IMR-90 (cell line): ENCODE measurements at regions not wholly inside any gene's neighbourhood (a gene's known extent, or its start where the extent isn't known, plus 50 kb on each side); places are given as distances from the start of the nearest gene placed in this dataset.

ENCODE experiments used
- ATAC-seq: fragments of 200-7000 bp; cut with Tn5 transposase; 2 replicates; pipeline ENCODE4 v1.9.1; 2020; ENCODE audit warnings: low read depth, mild to moderate bottlenecking, moderate library complexity
- BruUV-seq: library from RNA; stranded (reverse); fragments of 400-500 nt; replicated peaks from 2 replicates; lab custom pipeline; 2021; lab: Mats Ljungman, UMichigan
- CTCF ChIA-PET: fragments of 300-600 bp; formaldehyde crosslinking; extraction: SDS; loops from one replicate; lab custom pipeline; 2021; ENCODE audit warnings: antibody characterized with exemption; lab: Yijun Ruan, JAX
- POLR2A ChIA-PET: fragments of 300-600 bp; sonication (Branson Sonifier 250); formaldehyde crosslinking; loops from one replicate; lab custom pipeline; 2022; ENCODE audit warnings: antibody characterized with exemption; ENCODE audit not compliant: unreplicated experiment; lab: Charles Lee
- DNase-seq: peaks from one replicate; pipeline ENCODE4 v3.0.0; 2013
- H2AFZ ChIP-seq: replicated peaks from 2 replicates; pipeline ENCODE3; 2013; ENCODE audit warnings: low read length, mild to moderate bottlenecking; ENCODE audit not compliant: poor library complexity
- H2AK5ac ChIP-seq: 2 replicates; pipeline ENCODE4 v1.6.1; 2013; ENCODE audit warnings: low read depth, low read length, inconsistent platforms
- H2AK9ac ChIP-seq: replicated peaks from 2 replicates; pipeline ENCODE3; 2013; ENCODE audit warnings: mild to moderate bottlenecking, low read depth, low read length, moderate library complexity; ENCODE audit not compliant: poor library complexity
- H2BK120ac ChIP-seq: 2 replicates; pipeline ENCODE4 v1.6.1; 2013; ENCODE audit warnings: low read depth, low read length, inconsistent platforms
- H2BK15ac ChIP-seq: 3 replicates; pipeline ENCODE4 v1.6.1; 2013; ENCODE audit warnings: low read depth, low read length, inconsistent platforms
- H2BK20ac ChIP-seq: 2 replicates; pipeline ENCODE4 v1.6.1; 2013; ENCODE audit warnings: low read depth, mild to moderate bottlenecking, inconsistent platforms, low read length, moderate library complexity
- H2BK5ac ChIP-seq: 2 replicates; pipeline ENCODE4 v1.6.1; 2013; ENCODE audit warnings: mild to moderate bottlenecking, low read depth, low read length, inconsistent platforms; ENCODE audit not compliant: poor library complexity, severe bottlenecking
- H3K14ac ChIP-seq: replicated peaks from 2 replicates; pipeline ENCODE4 v1.6.1; 2013; ENCODE audit warnings: low read depth, low read length, inconsistent platforms
- H3K18ac ChIP-seq: 2 replicates; pipeline ENCODE4 v1.6.1; 2013; ENCODE audit warnings: low read depth, low read length, control low read depth
- H3K23ac ChIP-seq: 2 replicates; pipeline ENCODE4 v1.6.1; 2013; ENCODE audit warnings: low read depth, low read length, inconsistent platforms
- H3K27ac ChIP-seq: 2 replicates; pipeline ENCODE4 v1.5.1; 2013; ENCODE audit warnings: mild to moderate bottlenecking, control low read depth, low read length; ENCODE audit not compliant: insufficient read depth
- H3K27me3 ChIP-seq: 2 replicates; pipeline ENCODE4 v1.6.1; 2013; ENCODE audit warnings: low read length; ENCODE audit not compliant: control insufficient read depth, insufficient read depth
- H3K36me3 ChIP-seq: 2 replicates; pipeline ENCODE4 v1.6.1; 2013; ENCODE audit warnings: low read length, mixed read lengths; ENCODE audit not compliant: control insufficient read depth, insufficient read depth
- H3K4ac ChIP-seq: 2 replicates; pipeline ENCODE4 v1.6.1; 2013; ENCODE audit warnings: low read depth, low read length, inconsistent platforms
- H3K4me1 ChIP-seq: 2 replicates; pipeline ENCODE4 v1.6.1; 2013; ENCODE audit warnings: low read length, mixed read lengths; ENCODE audit not compliant: control insufficient read depth, insufficient read depth
- H3K4me2 ChIP-seq: 2 replicates; pipeline ENCODE4 v1.6.1; 2013; ENCODE audit warnings: low read depth, mild to moderate bottlenecking, control low read depth, low read length, moderate library complexity
- H3K4me3 ChIP-seq: 2 replicates; pipeline ENCODE4 v1.5.1; 2013; ENCODE audit warnings: low read depth, mild to moderate bottlenecking, control low read depth, low read length, moderate library complexity; ENCODE audit not compliant: insufficient read depth
- H3K56ac ChIP-seq: 2 replicates; pipeline ENCODE4 v1.6.1; 2013; ENCODE audit warnings: low read length, inconsistent platforms; ENCODE audit not compliant: insufficient read depth; ENCODE audit errors: extremely low read depth
- H3K79me1 ChIP-seq, 2 experiments: 2 replicates each; pipeline ENCODE4 v1.6.1; 2013; ENCODE audit warnings: low read length in 2 of 2, inconsistent platforms in 1 of 2, low read depth in 1 of 2
- H3K9ac ChIP-seq: 2 replicates; pipeline ENCODE4 v1.6.1; 2013; ENCODE audit warnings: low read depth, low read length, control low read depth
- H3K9me1 ChIP-seq: 2 replicates; pipeline ENCODE4 v1.6.1; 2013; ENCODE audit warnings: low read length, inconsistent platforms; ENCODE audit not compliant: insufficient read depth
- H3K9me3 ChIP-seq: 2 replicates; pipeline ENCODE4 v1.6.1; 2013; ENCODE audit warnings: low read length; ENCODE audit not compliant: control insufficient read depth, insufficient read depth
- H4K20me1 ChIP-seq: 2 replicates; pipeline ENCODE4 v1.6.1; 2013; ENCODE audit warnings: low read length, inconsistent platforms; ENCODE audit not compliant: insufficient read depth
- H4K5ac ChIP-seq: 2 replicates; pipeline ENCODE4 v1.6.1; 2013; ENCODE audit warnings: mild to moderate bottlenecking, low read depth, low read length, control low read depth
- H4K8ac ChIP-seq, 2 experiments: 2 replicates each; pipeline ENCODE4 v1.6.1; 2013; ENCODE audit warnings: low read depth in 2 of 2, low read length in 2 of 2, control low read depth in 1 of 2, inconsistent platforms in 1 of 2
- H4K91ac ChIP-seq: 2 replicates; pipeline ENCODE4 v1.6.1; 2013; ENCODE audit warnings: low read depth, low read length, inconsistent platforms; ENCODE audit not compliant: insufficient read depth
- BHLHE40 ChIP-seq: fragments of 150-350 bp; IDR thresholded peaks from 2 replicates; pipeline ENCODE4 v1.6.1; 2016; ENCODE audit warnings: mild to moderate bottlenecking, low read depth, low read length
- CHD1 ChIP-seq: IDR thresholded peaks from 2 replicates; pipeline ENCODE4 v1.6.1; 2012; ENCODE audit warnings: low read depth, low read length, improper control_type of control experiment
- ELK1 ChIP-seq: fragments of 150-350 bp; IDR thresholded peaks from 2 replicates; pipeline ENCODE4 v1.6.1; 2016; ENCODE audit warnings: low read depth, mild to moderate bottlenecking, low read length, moderate library complexity, borderline replicate concordance
- FOS ChIP-seq: fragments of 150-350 bp; IDR thresholded peaks from 2 replicates; pipeline ENCODE4 v1.6.1; 2016; ENCODE audit warnings: low read depth, low read length
- MAFK ChIP-seq: IDR thresholded peaks from 2 replicates; pipeline ENCODE4 v1.6.1; 2012; ENCODE audit warnings: low read depth, low read length, improper control_type of control experiment
- MAZ ChIP-seq: IDR thresholded peaks from 2 replicates; pipeline ENCODE4 v1.6.1; 2012; ENCODE audit warnings: low read depth, mild to moderate bottlenecking, low read length, improper control_type of control experiment, moderate library complexity, borderline replicate concordance
- MXI1 ChIP-seq: IDR thresholded peaks from 2 replicates; pipeline ENCODE4 v1.6.1; 2012; ENCODE audit warnings: low read depth, mild to moderate bottlenecking, low read length, moderate library complexity, borderline replicate concordance
- NFE2L2 ChIP-seq: fragments of 150-350 bp; IDR thresholded peaks from 2 replicates; pipeline ENCODE4 v1.6.1; 2016; ENCODE audit warnings: low read depth, mild to moderate bottlenecking, low read length
- RAD21 ChIP-seq: IDR thresholded peaks from 2 replicates; pipeline ENCODE4 v1.6.1; 2012; ENCODE audit warnings: low read length, improper control_type of control experiment
- RCOR1 ChIP-seq: IDR thresholded peaks from 2 replicates; pipeline ENCODE4 v1.6.1; 2012; ENCODE audit warnings: mild to moderate bottlenecking, low read length, improper control_type of control experiment; ENCODE audit not compliant: insufficient replicate concordance
- RFX5 ChIP-seq: IDR thresholded peaks from 2 replicates; pipeline ENCODE4 v1.8.0; 2012; ENCODE audit warnings: low read depth, mild to moderate bottlenecking, low read length, moderate library complexity
- SMC3 ChIP-seq: fragments of 150-350 bp; IDR thresholded peaks from 2 replicates; pipeline ENCODE4 v1.6.1; 2016; ENCODE audit warnings: low read depth, mild to moderate bottlenecking, antibody characterized with exemption, low read length, moderate library complexity
- USF2 ChIP-seq: fragments of 150-350 bp; IDR thresholded peaks from 2 replicates; pipeline ENCODE4 v1.6.1; 2017; ENCODE audit warnings: mild to moderate bottlenecking, antibody characterized with exemption, low read length, low read depth
- WGBS, 2 experiments: methylation state at CpG; one replicate each; pipeline versions ENCODE4 v1.1.5 to v1.1.7; 2013; ENCODE audit warnings: missing lambda C conversion rate in 2 of 2; ENCODE audit not compliant: insufficient read length in 1 of 2; ENCODE audit errors: extremely low coverage in 2 of 2; 5-methylcytosine and 5-hydroxymethylcytosine counted together
- dilution Hi-C: fragments of 300-500 bp; cut with HindIII; formaldehyde crosslinking; loops from one replicate; pipeline ENCODE4 v1.14.3; 2018; ENCODE audit warnings: low sequenced_read_pairs; ENCODE audit not compliant: unreplicated experiment
- in situ Hi-C: fragments of 300-500 bp; cut with MboI; formaldehyde crosslinking; loops from 3 replicates; pipeline ENCODE4 v1.14.3; 2019; ENCODE audit warnings: low sequenced_read_pairs, inconsistent platforms, mixed read lengths
- intact Hi-C: fragments of 100-400 bp; cut with micrococcal nuclease; formaldehyde crosslinking; loops from 2 replicates; pipeline ENCODE4 v1.10.0; 2022
- TF ChIP-seq, protein P1 (sequence below): conservative IDR thresholded peaks from 2 replicates; pipeline ENCODE4 v1.5.1; 2012; ENCODE audit warnings: mild to moderate bottlenecking, low read depth, low read length, improper control_type of control experiment

- H3K4me2 ChIP-seq = no peak overlapping the region
- no peaks in the 10 kb centered on the region; the same call in 1 of the 2 replicates for H3K27me3 ChIP-seq
- H4K91ac ChIP-seq = no peak overlapping the region
- no peak overlapping the region for H2AK5ac ChIP-seq
- H3K56ac ChIP-seq = no peak overlapping the region
- no peaks in the 10 kb centered on the region for H3K36me3 ChIP-seq
- no peak overlapping the region for H3K23ac ChIP-seq
- no peak overlapping the region for H3K27ac ChIP-seq
- BruUV-seq = no TSS peak
- no peak overlapping the region for H2AK9ac ChIP-seq
- no peak overlapping the region for H4K8ac ChIP-seq
- H3K4ac ChIP-seq = no peak overlapping the region
- H4K20me1 ChIP-seq = no peaks in the 10 kb centered on the region
- no peaks in the 10 kb centered on the region; the same call in 1 of the 2 replicates for H3K9me1 ChIP-seq
- ChIA-PET POLR2A (no interaction called here), CTCF (no interaction called here)
- no peak overlapping the region for H3K4me3 ChIP-seq
- no peaks in the 10 kb centered on the region for H3K79me1 ChIP-seq
- no peak overlapping the region for H3K18ac ChIP-seq
- no peak overlapping the region for H2BK20ac ChIP-seq
- no peak overlapping the region for H3K9ac ChIP-seq
- ATAC-seq (no peak), DNase-seq (no peak)
- no peaks in the 10 kb centered on the region for H3K9me3 ChIP-seq
- TF ChIP-seq RFX5 = no peak
- TF ChIP-seq USF2 = no peak
- TF ChIP-seq CHD1 = no peak
- no peak for TF ChIP-seq SMC3
- no peak for TF ChIP-seq MAFK
- TF ChIP-seq MXI1 = no peak
- no peak for TF ChIP-seq MAZ
- no peak for TF ChIP-seq RAD21
- no peak for TF ChIP-seq NFE2L2
- TF ChIP-seq RCOR1 = no peak
- TF ChIP-seq, protein P1, sequence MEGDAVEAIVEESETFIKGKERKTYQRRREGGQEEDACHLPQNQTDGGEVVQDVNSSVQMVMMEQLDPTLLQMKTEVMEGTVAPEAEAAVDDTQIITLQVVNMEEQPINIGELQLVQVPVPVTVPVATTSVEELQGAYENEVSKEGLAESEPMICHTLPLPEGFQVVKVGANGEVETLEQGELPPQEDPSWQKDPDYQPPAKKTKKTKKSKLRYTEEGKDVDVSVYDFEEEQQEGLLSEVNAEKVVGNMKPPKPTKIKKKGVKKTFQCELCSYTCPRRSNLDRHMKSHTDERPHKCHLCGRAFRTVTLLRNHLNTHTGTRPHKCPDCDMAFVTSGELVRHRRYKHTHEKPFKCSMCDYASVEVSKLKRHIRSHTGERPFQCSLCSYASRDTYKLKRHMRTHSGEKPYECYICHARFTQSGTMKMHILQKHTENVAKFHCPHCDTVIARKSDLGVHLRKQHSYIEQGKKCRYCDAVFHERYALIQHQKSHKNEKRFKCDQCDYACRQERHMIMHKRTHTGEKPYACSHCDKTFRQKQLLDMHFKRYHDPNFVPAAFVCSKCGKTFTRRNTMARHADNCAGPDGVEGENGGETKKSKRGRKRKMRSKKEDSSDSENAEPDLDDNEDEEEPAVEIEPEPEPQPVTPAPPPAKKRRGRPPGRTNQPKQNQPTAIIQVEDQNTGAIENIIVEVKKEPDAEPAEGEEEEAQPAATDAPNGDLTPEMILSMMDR = no peak
- no peak for TF ChIP-seq BHLHE40
- no peak for TF ChIP-seq ELK1
- TF ChIP-seq FOS = no peak
- dilution Hi-C loops (no loop called here), in situ Hi-C loops (no loop called here), intact Hi-C loops (no loop called here)
- no peak overlapping the region for H2BK120ac ChIP-seq
- H2BK5ac ChIP-seq = no peak overlapping the region
- WGBS, 2 experiments = no CpG with 5 or more reads among the region's 2 CpGs
- H4K5ac ChIP-seq = no peak overlapping the region
- H3K4me1 ChIP-seq = peaks cover 4% of the 10 kb centered on the region; the same call in 1 of the 2 replicates
- H2AFZ ChIP-seq = no peak overlapping the region
- H3K14ac ChIP-seq = no peak overlapping the region
- H2BK15ac ChIP-seq = no peak overlapping the region
Observed at GRCh38 chr10:21359202-21359601, 166.3 kb downstream of the SKIDA1 start.
